ENCODE measurements at regions not wholly inside any gene's neighbourhood (a gene's known extent, or its start where the extent isn't known, plus 50 kb on each side); places are given as distances from the start of the nearest gene placed in this dataset.

DNA sequence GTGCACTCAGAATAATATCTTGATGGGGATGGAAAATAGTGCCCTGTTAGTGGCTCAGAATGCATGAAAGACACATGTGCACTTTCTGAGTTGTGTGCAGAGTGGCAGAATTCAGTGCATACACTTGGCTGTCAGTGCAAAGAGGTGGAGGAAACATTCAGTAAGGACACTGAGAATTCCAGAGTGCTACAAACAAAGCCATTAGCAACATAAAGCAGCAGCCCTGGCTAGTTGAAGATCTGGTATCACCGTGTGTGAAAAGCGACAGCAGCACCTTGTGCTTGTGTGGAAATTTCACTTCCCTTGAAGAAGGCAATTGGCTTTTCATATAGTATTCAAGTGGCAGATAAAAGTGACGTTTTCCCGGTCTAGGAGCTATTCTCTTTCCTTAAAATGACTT is 810.4 kb downstream of the TRIML1 start:
- no peak for TF ChIP-seq GATA2 (IDR thresholded peaks at IDR 0.05; ENCODE audit: low read depth, low read length)
- no peak for TF ChIP-seq GATA3 (IDR thresholded peaks at IDR 0.05; ENCODE audit: low read depth, low read length)

Data from SH-SY5Y (cell line).